ENCODE measurements at regions not wholly inside any gene's neighbourhood (a gene's known extent, or its start where the extent isn't known, plus 50 kb on each side); places are given as distances from the start of the nearest gene placed in this dataset.

GRCh38 chr3:5806192-5806591, 618.7 kb downstream of the EDEM1 start:
- Mint-ChIP-seq H3K27me3 (no peaks in the 10 kb centered on the region), H3K4me1 (ENCODE audit: low read depth) (no peaks in the 10 kb centered on the region), H3K27ac (no peak overlapping the region), H3K4me3 (no peak overlapping the region), H3K9me3 (no peaks in the 10 kb centered on the region), H3K36me3 (ENCODE audit: low read depth) (no peaks in the 10 kb centered on the region)

- H3K9me3 Mint-ChIP-seq: no peaks in the 10 kb centered on the region
- H3K36me3 Mint-ChIP-seq (ENCODE audit: low read depth): no peaks in the 10 kb centered on the region
- H3K4me1 Mint-ChIP-seq (ENCODE audit: low read depth): no peaks in the 10 kb centered on the region
- H3K27me3 Mint-ChIP-seq: no peaks in the 10 kb centered on the region
- no peak overlapping the region for H3K27ac Mint-ChIP-seq
- H3K4me3 Mint-ChIP-seq: no peak overlapping the region
Measured at GRCh38 chr3:5809586-5810246, 622.2 kb downstream of the EDEM1 start.

- no peak overlapping the region for H3K27ac Mint-ChIP-seq
- H3K9me3 Mint-ChIP-seq: no peaks in the 10 kb centered on the region
- no peaks in the 10 kb centered on the region for H3K27me3 Mint-ChIP-seq
- no peaks in the 10 kb centered on the region for H3K4me1 Mint-ChIP-seq (ENCODE audit: low read depth)
- H3K4me3 Mint-ChIP-seq: no peak overlapping the region
- H3K36me3 Mint-ChIP-seq (ENCODE audit: low read depth): no peaks in the 10 kb centered on the region
Measured at GRCh38 chr3:5811016-5811415, 623.5 kb downstream of the EDEM1 start.

GRCh38 chr3:5813521-5813920, 626.0 kb downstream of the EDEM1 start:
- H3K4me3 Mint-ChIP-seq: no peak overlapping the region
- no peak overlapping the region for H3K27ac Mint-ChIP-seq
- H3K36me3 Mint-ChIP-seq (ENCODE audit: low read depth): no peaks in the 10 kb centered on the region
- H3K9me3 Mint-ChIP-seq: no peaks in the 10 kb centered on the region
- H3K4me1 Mint-ChIP-seq (ENCODE audit: low read depth): no peaks in the 10 kb centered on the region
- H3K27me3 Mint-ChIP-seq: no peaks in the 10 kb centered on the region

GRCh38 chr3:5822843-5823242, 635.3 kb downstream of the EDEM1 start:
- Mint-ChIP-seq H3K4me3 (no peak overlapping the region), H3K36me3 (ENCODE audit: low read depth) (no peaks in the 10 kb centered on the region), H3K27ac (no peak overlapping the region), H3K4me1 (ENCODE audit: low read depth) (no peaks in the 10 kb centered on the region), H3K9me3 (peaks cover 6% of the 10 kb centered on the region), H3K27me3 (no peaks in the 10 kb centered on the region)

GRCh38 chr3:5826467-5826866, 639.0 kb downstream of the EDEM1 start:
- H3K27ac Mint-ChIP-seq: no peak overlapping the region
- H3K9me3 Mint-ChIP-seq: peaks cover 13% of the 10 kb centered on the region
- H3K36me3 Mint-ChIP-seq (ENCODE audit: low read depth): no peaks in the 10 kb centered on the region
- H3K4me1 Mint-ChIP-seq (ENCODE audit: low read depth): no peaks in the 10 kb centered on the region
- no peak overlapping the region for H3K4me3 Mint-ChIP-seq
- H3K27me3 Mint-ChIP-seq: no peaks in the 10 kb centered on the region

GRCh38 chr3:5828251-5828650, 640.7 kb downstream of the EDEM1 start:
- Mint-ChIP-seq H3K36me3 (ENCODE audit: low read depth) (no peaks in the 10 kb centered on the region), H3K4me1 (ENCODE audit: low read depth) (no peaks in the 10 kb centered on the region), H3K27me3 (no peaks in the 10 kb centered on the region), H3K9me3 (peaks cover 13% of the 10 kb centered on the region), H3K27ac (no peak overlapping the region), H3K4me3 (no peak overlapping the region)

- H3K4me3 Mint-ChIP-seq: no peak overlapping the region
- no peaks in the 10 kb centered on the region for H3K4me1 Mint-ChIP-seq (ENCODE audit: low read depth)
- H3K9me3 Mint-ChIP-seq: peaks cover 4% of the 10 kb centered on the region
- no peaks in the 10 kb centered on the region for H3K36me3 Mint-ChIP-seq (ENCODE audit: low read depth)
- no peaks in the 10 kb centered on the region for H3K27me3 Mint-ChIP-seq
- H3K27ac Mint-ChIP-seq: no peak overlapping the region
Measured at GRCh38 chr3:5840056-5840455, 652.5 kb downstream of the EDEM1 start.

GRCh38 chr3:5841599-5841998, 654.1 kb downstream of the EDEM1 start:
- H3K9me3 Mint-ChIP-seq: peaks cover 7% of the 10 kb centered on the region
- no peak overlapping the region for H3K27ac Mint-ChIP-seq
- no peaks in the 10 kb centered on the region for H3K36me3 Mint-ChIP-seq (ENCODE audit: low read depth)
- no peaks in the 10 kb centered on the region for H3K27me3 Mint-ChIP-seq
- H3K4me3 Mint-ChIP-seq: no peak overlapping the region
- H3K4me1 Mint-ChIP-seq (ENCODE audit: low read depth): no peaks in the 10 kb centered on the region

- Mint-ChIP-seq H3K27ac (no peak overlapping the region), H3K27me3 (no peaks in the 10 kb centered on the region), H3K36me3 (ENCODE audit: low read depth) (no peaks in the 10 kb centered on the region), H3K4me3 (no peak overlapping the region), H3K9me3 (peaks cover 10% of the 10 kb centered on the region), H3K4me1 (ENCODE audit: low read depth) (no peaks in the 10 kb centered on the region)
Measured at GRCh38 chr3:5846261-5846660, 658.8 kb downstream of the EDEM1 start.

- H3K4me3 Mint-ChIP-seq: no peak overlapping the region
- no peaks in the 10 kb centered on the region for H3K27me3 Mint-ChIP-seq
- no peak overlapping the region for H3K27ac Mint-ChIP-seq
- no peaks in the 10 kb centered on the region for H3K36me3 Mint-ChIP-seq (ENCODE audit: low read depth)
- peaks cover 3% of the 10 kb centered on the region for H3K9me3 Mint-ChIP-seq
- no peaks in the 10 kb centered on the region for H3K4me1 Mint-ChIP-seq (ENCODE audit: low read depth)
Measured at GRCh38 chr3:5861151-5861550, 673.6 kb downstream of the EDEM1 start.

GRCh38 chr3:5874931-5875341, 687.4 kb downstream of the EDEM1 start:
- Mint-ChIP-seq H3K27me3 (no peaks in the 10 kb centered on the region), H3K27ac (no peak overlapping the region), H3K4me1 (ENCODE audit: low read depth) (no peaks in the 10 kb centered on the region), H3K4me3 (no peak overlapping the region), H3K9me3 (peaks cover 5% of the 10 kb centered on the region), H3K36me3 (ENCODE audit: low read depth) (no peaks in the 10 kb centered on the region)

- Mint-ChIP-seq H3K27ac (no peak overlapping the region), H3K4me3 (no peak overlapping the region), H3K4me1 (ENCODE audit: low read depth) (no peaks in the 10 kb centered on the region), H3K36me3 (ENCODE audit: low read depth) (no peaks in the 10 kb centered on the region), H3K9me3 (peaks cover 8% of the 10 kb centered on the region), H3K27me3 (no peaks in the 10 kb centered on the region)
Measured at GRCh38 chr3:5888851-5889250, 701.3 kb downstream of the EDEM1 start.

GRCh38 chr3:5889374-5889773, 701.9 kb downstream of the EDEM1 start:
- no peak overlapping the region for H3K4me3 Mint-ChIP-seq
- no peak overlapping the region for H3K27ac Mint-ChIP-seq

GRCh38 chr3:5891711-5892110, 704.2 kb downstream of the EDEM1 start:
- Mint-ChIP-seq H3K36me3 (ENCODE audit: low read depth) (no peaks in the 10 kb centered on the region), H3K4me3 (no peak overlapping the region)

More at GRCh38 chr3:5889374-5889773, 701.9 kb downstream of the EDEM1 start:
- peaks cover 8% of the 10 kb centered on the region for H3K9me3 Mint-ChIP-seq
- no peaks in the 10 kb centered on the region for H3K4me1 Mint-ChIP-seq (ENCODE audit: low read depth)
- H3K27me3 Mint-ChIP-seq: no peaks in the 10 kb centered on the region
- H3K36me3 Mint-ChIP-seq (ENCODE audit: low read depth): no peaks in the 10 kb centered on the region

GRCh38 chr3:5898106-5898505, 710.6 kb downstream of the EDEM1 start:
- Mint-ChIP-seq H3K9me3 (peaks cover 8% of the 10 kb centered on the region), H3K27ac (no peak overlapping the region), H3K4me3 (no peak overlapping the region), H3K36me3 (ENCODE audit: low read depth) (no peaks in the 10 kb centered on the region), H3K4me1 (ENCODE audit: low read depth) (no peaks in the 10 kb centered on the region), H3K27me3 (no peaks in the 10 kb centered on the region)

More at GRCh38 chr3:5891711-5892110, 704.2 kb downstream of the EDEM1 start:
- H3K9me3 Mint-ChIP-seq: peaks cover 12% of the 10 kb centered on the region
- H3K27me3 Mint-ChIP-seq: no peaks in the 10 kb centered on the region
- H3K27ac Mint-ChIP-seq: no peak overlapping the region
- H3K4me1 Mint-ChIP-seq (ENCODE audit: low read depth): no peaks in the 10 kb centered on the region
